ENCODE measurements at regions not wholly inside any gene's neighbourhood (a gene's known extent, or its start where the extent isn't known, plus 50 kb on each side); places are given as distances from the start of the nearest gene placed in this dataset.

GRCh38 chr2:72007402-72007801 is 140.3 kb downstream of the CYP26B1 start:
- peaks cover 9% of the 10 kb centered on the region for H3K4me1 Mint-ChIP-seq (ENCODE audit: low read depth, unreplicated experiment)
- no peak overlapping the region for H3K27ac Mint-ChIP-seq (ENCODE audit: unreplicated experiment)
- TF ChIP-seq, protein P1, sequence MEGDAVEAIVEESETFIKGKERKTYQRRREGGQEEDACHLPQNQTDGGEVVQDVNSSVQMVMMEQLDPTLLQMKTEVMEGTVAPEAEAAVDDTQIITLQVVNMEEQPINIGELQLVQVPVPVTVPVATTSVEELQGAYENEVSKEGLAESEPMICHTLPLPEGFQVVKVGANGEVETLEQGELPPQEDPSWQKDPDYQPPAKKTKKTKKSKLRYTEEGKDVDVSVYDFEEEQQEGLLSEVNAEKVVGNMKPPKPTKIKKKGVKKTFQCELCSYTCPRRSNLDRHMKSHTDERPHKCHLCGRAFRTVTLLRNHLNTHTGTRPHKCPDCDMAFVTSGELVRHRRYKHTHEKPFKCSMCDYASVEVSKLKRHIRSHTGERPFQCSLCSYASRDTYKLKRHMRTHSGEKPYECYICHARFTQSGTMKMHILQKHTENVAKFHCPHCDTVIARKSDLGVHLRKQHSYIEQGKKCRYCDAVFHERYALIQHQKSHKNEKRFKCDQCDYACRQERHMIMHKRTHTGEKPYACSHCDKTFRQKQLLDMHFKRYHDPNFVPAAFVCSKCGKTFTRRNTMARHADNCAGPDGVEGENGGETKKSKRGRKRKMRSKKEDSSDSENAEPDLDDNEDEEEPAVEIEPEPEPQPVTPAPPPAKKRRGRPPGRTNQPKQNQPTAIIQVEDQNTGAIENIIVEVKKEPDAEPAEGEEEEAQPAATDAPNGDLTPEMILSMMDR (IDR thresholded peaks at IDR 0.05; ENCODE audit: unreplicated experiment), result no peak
- no peak for DNase-seq
- H3K36me3 Mint-ChIP-seq (ENCODE audit: insufficient read depth, unreplicated experiment), result no peaks in the 10 kb centered on the region
- H3K27me3 Mint-ChIP-seq (ENCODE audit: unreplicated experiment), result peaks cover 37% of the 10 kb centered on the region
- intact Hi-C loops (cut with micrococcal nuclease; ENCODE audit: unreplicated experiment), result no loop called here
- H3K4me3 Mint-ChIP-seq (ENCODE audit: low read depth, unreplicated experiment), result no peak overlapping the region
- no TSS peak for BruUV-seq (replicated peaks)
- CTCF ChIA-PET, result interaction anchor here (0.7 kb wide), 1 partner anchor 547 kb away, joined by 3 read pairs; no protein-coding TSS in a partner anchor
- H3K9me3 Mint-ChIP-seq (ENCODE audit: low read depth, unreplicated experiment), result no peaks in the 10 kb centered on the region

DNA sequence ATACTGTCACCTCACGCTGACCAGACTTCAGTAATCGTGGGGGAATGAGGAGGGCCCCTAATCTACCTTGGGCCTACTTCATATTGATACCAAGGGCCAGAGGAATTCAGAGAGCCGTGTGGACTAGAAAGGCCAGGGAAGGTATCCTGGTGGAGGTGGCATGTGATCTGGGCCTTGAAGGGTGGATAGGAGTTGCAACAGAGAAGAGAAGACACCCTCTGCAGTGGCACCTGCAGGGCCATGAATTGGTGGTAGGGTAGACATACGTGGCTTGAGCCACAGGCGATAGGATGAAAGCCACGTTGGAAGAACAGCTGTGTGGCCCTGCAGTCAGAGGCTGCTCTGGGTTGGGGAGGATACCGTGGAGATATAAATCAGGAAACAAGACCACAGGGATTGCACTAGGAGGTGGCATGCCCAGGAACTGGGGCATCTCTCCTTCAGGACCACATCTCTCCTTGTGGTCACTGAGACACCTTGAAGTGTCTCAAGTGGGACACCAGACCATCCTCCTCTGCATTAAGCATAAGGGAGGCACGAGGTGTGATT is 141.4 kb downstream of the CYP26B1 start:
- no peak for DNase-seq
- Mint-ChIP-seq H3K27me3 (ENCODE audit: unreplicated experiment) (peaks cover 35% of the 10 kb centered on the region), H3K36me3 (ENCODE audit: insufficient read depth, unreplicated experiment) (no peaks in the 10 kb centered on the region), H3K9me3 (ENCODE audit: low read depth, unreplicated experiment) (no peaks in the 10 kb centered on the region), H3K27ac (ENCODE audit: unreplicated experiment) (no peak overlapping the region), H3K4me3 (ENCODE audit: low read depth, unreplicated experiment) (no peak overlapping the region), H3K4me1 (ENCODE audit: low read depth, unreplicated experiment) (peaks cover 9% of the 10 kb centered on the region)
- TF ChIP-seq, protein P1 (IDR thresholded peaks at IDR 0.05; ENCODE audit: unreplicated experiment), result no peak
- no TSS peak for BruUV-seq (replicated peaks)
- CTCF ChIA-PET, result no interaction called here
- intact Hi-C loops (cut with micrococcal nuclease; ENCODE audit: unreplicated experiment), result no loop called here

DNA sequence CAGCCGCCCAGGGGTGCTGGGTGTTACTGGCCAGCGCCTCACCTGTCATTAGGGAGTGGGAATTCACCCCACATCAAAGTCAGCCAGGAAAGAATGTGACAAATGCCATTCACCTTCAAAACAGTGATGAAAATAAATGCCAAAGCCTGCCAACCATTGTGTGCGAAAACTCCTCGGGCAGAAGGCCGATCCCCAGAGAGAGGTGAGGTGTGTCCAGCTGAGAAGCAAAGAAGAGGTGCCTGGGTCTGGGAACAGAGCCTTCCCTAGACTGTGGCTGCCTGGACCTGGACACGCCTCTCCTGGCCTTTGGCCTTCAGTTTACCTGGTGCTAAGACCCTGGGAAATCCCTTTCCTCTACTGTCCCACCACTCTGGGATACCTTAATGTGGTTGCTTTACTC is 142.7 kb downstream of the CYP26B1 start:
- Mint-ChIP-seq H3K27me3 (ENCODE audit: unreplicated experiment) (peaks cover 35% of the 10 kb centered on the region), H3K4me3 (ENCODE audit: low read depth, unreplicated experiment) (no peak overlapping the region), H3K4me1 (ENCODE audit: low read depth, unreplicated experiment) (no peaks in the 10 kb centered on the region), H3K9me3 (ENCODE audit: low read depth, unreplicated experiment) (no peaks in the 10 kb centered on the region), H3K27ac (ENCODE audit: unreplicated experiment) (no peak overlapping the region), H3K36me3 (ENCODE audit: insufficient read depth, unreplicated experiment) (no peaks in the 10 kb centered on the region)
- intact Hi-C loops (cut with micrococcal nuclease; ENCODE audit: unreplicated experiment), result no loop called here
- no TSS peak for BruUV-seq (replicated peaks)
- DNase-seq, result no peak
- CTCF ChIA-PET, result no interaction called here
- TF ChIP-seq, protein P1 (IDR thresholded peaks at IDR 0.05; ENCODE audit: unreplicated experiment), result no peak

- TF ChIP-seq, protein P1 (IDR thresholded peaks at IDR 0.05; ENCODE audit: unreplicated experiment), result no peak
- intact Hi-C loops (cut with micrococcal nuclease; ENCODE audit: unreplicated experiment), result no loop called here
- Mint-ChIP-seq H3K27ac (ENCODE audit: unreplicated experiment) (no peak overlapping the region), H3K36me3 (ENCODE audit: insufficient read depth, unreplicated experiment) (no peaks in the 10 kb centered on the region), H3K4me3 (ENCODE audit: low read depth, unreplicated experiment) (no peak overlapping the region), H3K27me3 (ENCODE audit: unreplicated experiment) (peaks cover 39% of the 10 kb centered on the region), H3K9me3 (ENCODE audit: low read depth, unreplicated experiment) (no peaks in the 10 kb centered on the region), H3K4me1 (ENCODE audit: low read depth, unreplicated experiment) (no peaks in the 10 kb centered on the region)
- DNase-seq, result no peak
- no TSS peak for BruUV-seq (replicated peaks)
- CTCF ChIA-PET, result no interaction called here
Measured at GRCh38 chr2:72004201-72004915, 143.3 kb downstream of the CYP26B1 start.

Measured in Calu3 (cell line).